ENCODE measurements at regions not wholly inside any gene's neighbourhood (a gene's known extent, or its start where the extent isn't known, plus 50 kb on each side); places are given as distances from the start of the nearest gene placed in this dataset.

DNA sequence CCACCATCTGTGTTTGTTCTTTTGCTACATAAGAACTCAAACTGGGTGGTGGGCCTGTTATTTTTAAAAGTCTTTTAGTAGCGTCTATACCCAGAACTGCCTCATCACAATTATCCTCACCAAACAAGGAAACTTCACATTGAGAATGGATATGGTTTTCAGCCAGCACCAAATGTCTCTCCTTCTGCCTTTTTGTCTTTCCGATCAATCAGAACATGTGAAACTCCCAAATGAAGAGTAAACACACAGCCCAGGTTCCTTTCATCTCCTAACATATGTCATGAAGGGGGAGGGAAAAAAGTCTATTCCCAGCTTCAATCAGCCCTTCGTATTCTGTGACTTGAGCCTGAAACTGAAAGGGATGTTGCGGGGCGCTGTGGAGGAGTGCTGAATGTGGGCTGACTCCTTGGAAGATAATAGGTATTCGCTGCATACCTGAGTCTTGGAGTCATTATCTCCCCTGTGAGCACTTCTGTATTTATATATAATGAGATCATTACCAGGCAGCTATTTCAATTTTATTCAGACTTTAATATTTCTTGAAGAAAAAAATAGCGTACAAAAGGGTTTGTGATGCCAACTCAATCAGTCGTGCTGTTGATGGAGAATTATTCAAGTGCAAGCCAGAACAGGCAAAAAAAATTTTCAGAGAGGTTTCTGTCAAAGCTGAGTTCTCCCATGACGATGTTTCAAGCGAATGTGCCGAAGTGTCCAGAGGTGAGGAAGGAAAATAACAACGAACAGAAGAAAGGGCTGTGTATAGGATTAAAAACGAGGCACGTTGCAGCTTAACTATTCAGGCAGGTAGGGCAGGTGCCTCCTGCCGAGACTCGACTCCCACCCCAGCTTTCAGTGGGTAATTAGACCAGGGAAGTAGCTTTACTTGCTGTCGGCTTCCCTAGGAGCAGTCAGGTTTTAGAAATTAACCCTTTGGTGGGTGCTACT is 163.9 kb upstream of the NOCT start:
- DNase-seq = peak; percentile 82

DNA sequence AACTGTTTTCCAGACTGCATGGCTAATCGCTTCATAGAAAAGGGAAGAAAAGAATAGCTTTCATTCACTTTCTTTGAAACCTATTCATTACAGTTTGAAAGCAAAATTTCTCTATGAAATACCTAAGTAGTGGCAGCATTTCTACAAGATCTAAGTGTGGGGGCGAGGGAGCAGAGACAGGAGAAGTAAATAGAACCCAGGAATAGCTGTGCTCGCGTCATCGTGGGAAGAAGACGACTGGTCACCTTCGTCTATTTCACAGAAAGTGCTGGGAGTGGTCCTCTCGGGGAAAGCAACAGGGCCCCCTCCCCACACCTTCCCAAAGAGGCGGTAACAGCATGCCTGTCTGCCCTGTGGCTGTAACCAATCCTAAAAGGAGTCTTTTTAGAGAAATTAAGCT is 169.9 kb upstream of the NOCT start:
- DNase-seq = no peak

DNA sequence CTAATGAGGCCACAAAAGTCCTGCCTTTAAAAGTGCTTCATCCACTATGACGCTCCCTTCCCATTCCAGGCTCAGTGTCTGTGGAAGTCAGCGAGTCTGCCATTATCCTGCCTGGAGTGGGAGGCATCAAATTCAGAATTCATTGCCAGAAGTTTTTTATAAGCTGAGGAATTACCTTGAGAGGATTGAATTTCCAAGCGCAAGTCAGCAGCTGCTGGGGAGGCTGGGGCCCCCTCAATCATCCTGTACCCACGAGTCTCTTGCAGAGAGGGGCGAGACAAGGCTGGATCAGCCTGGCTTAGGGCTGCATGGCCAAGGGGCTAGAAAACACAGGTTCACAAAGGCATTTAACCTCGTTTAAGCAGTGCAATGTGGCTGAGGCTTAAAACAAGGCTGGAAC is 170.5 kb upstream of the NOCT start:
- no peak for DNase-seq

DNA sequence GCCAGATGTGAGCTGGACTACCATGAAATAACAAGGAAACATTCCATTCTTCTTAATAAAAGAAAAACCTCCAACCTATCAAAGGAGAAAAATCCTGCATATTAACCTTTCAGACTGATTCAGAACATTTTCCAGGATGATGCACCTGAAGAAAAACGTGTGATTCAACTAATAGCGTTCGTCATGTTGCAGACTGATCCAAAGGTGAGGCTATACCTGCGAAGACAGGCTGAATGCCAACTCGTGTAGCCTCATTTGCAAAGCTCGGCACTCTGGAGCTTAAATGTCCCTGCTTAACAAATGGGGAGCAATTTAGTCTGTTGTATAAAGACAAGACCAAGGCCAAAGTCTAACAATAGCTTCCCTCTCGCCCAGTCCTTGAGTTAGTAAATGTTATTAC is 172.0 kb upstream of the NOCT start:
- no peak for DNase-seq

DNA sequence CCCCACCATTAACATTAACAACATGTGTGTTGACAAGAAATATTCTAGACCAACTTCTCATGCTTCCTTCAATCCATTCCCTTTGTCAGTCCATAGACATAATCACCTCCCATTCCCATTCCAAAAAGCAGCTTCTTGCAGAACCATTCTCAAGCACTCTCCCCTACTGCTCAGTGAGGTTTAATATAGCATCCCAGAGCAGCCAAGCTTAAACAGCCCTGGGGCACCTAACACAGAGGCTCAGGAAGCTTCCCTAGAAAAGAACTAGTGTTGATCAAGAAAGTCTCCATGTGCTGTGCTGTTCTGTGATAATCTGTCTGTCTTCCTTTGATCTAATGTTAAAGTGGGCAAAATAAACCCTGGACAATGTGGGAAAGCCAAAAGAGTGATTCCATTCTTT is 174.2 kb upstream of the NOCT start:
- DNase-seq = peak; percentile 32

DNA sequence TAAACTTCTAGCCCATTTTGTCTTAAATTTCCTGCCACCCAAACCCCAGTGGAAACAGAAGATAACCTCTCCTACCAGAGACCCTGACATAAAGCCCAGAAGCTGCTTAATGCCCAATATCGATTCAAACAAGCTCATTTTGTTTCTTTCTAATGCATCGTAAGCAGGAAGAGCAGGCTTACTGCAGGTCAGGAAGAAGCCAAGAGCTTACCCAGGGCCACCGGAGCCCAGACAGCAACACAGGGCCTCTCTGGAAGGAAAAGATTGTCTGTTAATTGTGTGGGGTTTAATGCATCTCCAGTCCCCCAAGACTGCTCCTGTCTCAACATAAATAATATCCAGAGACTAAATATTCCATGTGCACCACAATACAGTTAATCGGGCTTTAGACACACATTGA is 177.3 kb upstream of the NOCT start:
- DNase-seq = no peak

DNA sequence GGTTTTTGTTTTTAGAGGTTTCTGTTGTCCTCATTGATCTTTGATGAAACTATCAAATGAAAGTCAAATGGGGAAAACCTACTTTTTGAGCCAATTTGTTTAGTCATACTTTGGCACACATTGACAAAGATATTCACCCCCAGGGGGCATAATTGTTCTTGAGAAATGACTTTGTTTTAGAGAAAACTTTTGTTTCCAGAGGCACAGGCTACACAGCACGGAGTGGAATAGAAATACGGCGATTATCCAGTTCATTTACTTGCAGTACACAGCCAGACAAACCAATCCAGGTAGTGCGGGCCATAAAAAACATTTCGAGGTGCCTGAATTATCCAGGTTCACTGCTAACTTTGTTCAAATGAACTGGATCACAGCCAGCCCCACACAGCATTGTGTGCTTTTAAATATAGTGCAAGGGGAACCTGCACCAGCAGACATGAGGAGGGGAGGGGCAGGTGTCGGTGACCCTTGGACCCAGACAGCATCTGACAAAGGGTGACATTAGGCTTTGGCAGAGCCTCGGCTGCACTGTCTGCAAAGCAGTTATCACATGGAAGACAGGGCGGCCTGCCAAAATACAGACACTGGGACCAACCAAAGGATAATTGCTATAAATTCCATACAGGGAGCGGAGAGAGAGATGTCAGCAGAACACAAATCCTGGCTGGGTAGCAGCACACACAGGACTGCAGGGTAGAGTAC is 179.6 kb upstream of the NOCT start:
- peak; percentile 66 for DNase-seq

DNA sequence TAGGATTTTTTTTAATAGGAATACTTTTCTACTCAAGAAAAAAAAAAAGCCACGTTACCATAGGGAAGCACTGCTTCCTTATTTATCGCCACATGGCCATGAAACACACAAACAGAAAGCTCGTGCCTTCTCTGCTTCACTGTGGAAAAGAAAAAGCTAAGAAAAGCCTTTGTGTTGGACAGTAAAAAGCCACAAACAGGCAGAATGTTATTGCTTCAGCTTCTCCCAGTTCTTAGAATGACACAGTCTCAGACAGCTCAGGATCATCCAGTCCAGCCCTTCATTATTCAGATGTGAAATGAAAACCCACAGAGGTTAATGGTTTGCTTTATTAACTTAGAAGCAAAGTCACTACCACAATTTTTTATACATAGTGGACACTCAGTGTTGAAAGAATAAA is 181.6 kb upstream of the NOCT start:
- no peak for DNase-seq

DNA sequence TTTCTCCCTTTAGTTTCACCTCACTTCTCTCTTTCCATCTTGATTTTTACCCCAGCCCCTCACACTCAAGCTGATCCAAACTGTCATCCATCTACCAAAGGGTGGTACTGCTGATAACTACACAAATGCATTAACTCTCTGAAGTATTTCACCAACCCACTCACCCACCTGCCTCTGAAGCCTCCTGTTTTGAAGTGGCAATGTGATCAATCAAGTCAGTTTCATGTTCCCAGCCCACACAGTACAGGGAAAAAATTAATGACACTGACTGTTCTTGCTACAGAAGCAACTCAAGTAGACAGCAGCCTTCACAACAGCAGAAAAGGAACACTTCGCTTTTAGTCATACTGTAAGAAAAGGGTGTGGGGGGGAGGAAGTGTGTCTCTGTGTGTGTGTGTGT is 183.0 kb upstream of the NOCT start:
- no peak for DNase-seq

DNA sequence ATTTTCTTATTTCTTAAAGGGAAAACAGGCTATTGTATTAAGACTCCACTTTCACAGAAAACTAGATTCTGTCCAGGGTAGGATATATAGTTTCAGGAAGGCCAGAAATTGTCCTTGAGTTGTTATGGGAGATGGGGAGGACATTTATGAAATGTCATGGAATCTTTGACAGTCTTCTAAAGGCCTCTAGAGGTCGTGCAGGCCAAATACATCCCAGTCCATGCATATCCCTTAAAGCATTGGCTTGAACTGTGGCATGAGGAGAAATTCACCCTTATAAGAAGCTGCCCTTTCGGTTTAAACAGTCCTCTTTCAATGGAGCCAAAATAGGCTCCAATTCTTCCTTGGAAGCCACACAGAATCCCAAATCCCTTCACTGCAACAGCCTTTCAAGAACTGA is 183.6 kb upstream of the NOCT start:
- DNase-seq = peak; percentile 9

DNA sequence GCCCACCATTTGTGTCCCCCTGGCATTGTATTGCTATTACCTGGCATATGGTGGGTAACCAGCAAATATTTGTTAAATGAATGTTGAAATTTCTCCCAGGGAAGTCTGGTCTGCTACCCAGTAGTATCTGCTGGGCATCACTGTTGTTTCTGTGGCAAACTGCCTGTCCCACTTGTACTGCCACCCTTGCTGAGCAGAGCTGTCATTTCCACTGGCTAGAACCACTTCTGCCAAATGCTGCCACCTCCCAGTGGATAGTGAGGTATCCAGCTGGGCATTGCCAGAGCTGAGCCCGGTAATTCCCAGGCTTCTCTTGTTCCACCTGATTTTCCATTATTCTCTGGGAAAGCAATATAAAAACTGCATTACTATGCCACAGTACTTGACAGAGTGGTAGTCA is 186.7 kb upstream of the NOCT start:
- DNase-seq = no peak

DNA sequence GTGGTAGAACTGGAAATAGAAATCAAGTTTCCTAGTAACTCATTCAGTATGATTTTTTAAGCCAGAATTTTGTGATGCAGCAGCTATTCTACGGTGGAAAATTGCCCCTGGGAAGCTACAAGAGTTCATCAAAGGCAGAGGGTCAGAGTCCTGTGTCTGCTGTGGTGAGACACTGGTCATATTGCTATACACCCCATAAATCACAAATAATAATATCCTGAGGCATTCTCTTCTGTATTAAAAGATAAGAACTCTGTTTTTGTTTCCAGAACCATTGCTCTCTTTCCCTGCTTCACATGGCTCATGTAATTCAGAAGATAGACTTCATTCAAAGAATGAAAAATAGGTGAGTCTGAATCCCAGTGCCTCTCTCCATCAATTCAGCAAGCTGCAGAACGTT is 188.8 kb upstream of the NOCT start:
- no peak for DNase-seq

DNA sequence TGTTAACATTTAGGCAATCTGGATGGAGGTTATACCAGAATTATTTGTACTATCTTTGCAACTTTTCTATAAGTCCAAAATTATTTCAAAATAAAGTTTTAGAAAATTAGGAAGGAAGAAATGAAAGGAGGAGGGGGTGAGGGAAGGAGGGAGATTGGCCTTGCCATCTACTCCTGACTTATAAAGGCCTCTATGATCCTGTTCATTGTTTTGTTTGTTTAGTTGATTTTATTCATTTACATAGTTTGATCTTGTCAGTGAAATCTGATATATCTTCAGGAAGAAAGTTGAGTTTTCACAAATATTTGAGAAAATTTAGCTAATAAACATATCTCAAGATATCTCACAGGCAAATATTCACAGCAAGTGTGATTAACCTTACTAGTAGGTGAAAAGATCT is 189.3 kb upstream of the NOCT start:
- DNase-seq = no peak

DNA sequence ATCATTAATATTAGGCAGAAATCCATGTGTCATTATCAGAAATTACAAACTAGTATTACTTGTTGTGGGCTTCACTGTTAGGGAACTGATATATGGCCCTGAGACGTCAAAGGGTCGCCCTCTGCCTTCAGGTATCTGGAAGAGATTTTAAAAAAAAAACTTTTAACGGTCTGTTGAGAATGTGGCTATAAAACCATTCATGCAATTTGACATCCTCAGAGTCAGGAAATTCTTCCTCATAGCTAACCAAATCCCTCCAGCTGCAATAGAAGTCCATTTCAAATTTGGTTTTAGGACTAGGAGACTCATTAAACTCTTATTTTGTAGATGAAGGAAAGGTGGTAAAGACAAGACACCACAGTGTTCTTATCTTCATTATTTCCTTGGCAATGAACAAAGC is 194.2 kb upstream of the NOCT start:
- DNase-seq = no peak

DNA sequence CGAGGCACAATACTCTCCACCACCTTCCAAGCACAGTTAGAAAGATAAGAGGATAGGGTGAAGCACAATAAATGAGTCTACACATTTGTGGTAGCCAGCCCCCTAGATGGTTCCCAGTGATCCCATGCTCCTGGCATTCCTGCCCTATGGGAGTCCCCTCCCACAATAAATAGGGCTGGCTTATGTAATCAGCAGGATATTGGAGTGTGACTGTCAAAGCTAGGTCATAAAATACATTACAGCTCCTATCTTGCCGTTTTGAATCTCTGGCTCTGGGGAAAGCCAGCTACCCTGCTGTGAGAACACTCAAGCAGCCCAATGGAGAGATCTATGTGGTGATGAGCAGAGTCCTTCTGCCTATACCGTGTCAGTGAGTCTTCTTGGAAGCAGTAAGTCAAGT is 198.7 kb upstream of the NOCT start:
- peak; percentile 33 for DNase-seq

DNA sequence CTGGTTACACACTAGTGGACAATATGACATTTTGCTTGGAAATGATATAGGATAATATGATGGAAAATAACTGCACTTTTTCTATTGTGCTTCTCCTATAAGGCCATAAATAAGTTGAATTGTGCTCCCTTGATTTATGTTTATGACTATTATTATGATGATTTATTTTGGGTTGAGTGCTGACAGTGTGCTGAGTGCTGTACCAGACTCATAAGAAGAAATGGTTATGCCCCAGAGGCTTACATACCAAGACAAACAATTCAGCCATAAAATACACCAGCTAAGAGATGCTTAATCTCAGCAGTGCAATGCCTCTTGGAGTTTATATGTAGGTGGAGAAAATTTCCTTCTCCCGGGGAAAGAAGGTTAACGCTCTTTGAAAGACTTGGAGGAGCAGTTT is 199.8 kb upstream of the NOCT start:
- DNase-seq = no peak

DNA sequence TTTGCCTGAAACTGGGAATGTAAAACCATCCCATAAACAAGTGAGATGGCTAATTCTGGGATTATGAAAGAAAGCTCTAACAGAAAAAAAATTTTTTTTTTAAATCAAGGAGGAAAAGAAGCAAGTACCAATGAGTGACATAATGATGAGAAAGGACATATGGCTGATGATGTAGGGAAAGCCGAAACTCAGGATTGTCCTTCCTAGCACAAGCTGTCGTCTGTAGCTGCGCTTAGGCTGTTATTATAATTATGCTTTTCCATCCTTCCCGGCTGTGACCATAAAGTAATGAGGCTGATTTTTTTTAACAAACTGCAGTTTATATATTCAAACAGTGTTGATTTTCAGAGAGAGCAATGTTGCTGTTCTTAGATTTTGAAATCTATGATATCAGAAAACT is 209.8 kb upstream of the NOCT start:
- no peak for DNase-seq

DNA sequence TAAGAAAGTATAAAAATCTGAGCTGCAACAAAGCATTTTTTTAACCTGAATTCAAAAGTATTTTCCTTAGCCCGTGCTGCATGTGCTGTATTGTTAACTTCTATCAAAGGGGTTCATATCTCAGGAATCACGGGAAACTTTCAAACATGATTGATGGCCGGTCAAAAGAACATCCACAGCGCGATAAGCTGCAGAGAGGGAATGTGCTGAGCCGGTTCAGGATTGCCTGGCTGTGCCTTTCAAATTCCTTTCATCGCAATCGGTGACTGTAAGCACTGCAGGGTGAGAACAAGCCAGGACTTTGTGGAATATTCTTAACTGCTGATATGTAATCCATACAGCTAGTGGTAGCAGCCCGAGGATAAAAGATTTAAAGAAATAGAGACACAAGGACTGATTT is 210.9 kb upstream of the NOCT start:
- DNase-seq = no peak

DNA sequence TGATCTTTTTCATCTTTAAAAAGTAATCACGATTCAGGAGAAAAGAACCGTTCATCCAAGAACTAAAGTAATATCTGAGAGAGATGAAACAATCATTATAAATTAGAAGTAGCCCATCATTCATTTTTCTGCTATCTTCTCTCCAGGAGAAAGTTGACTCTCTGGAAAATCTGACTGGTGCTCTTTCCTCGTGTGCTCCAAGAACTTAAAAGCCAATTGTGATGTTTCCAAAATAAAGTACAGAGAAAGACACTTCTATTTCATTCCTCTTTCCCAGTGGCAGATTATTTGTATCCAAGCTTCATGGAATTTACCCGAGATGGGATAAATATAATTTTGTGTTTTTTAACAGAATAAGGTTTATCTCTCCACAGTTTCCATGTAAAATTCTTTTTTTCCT is 212.5 kb upstream of the NOCT start:
- no peak for DNase-seq

DNA sequence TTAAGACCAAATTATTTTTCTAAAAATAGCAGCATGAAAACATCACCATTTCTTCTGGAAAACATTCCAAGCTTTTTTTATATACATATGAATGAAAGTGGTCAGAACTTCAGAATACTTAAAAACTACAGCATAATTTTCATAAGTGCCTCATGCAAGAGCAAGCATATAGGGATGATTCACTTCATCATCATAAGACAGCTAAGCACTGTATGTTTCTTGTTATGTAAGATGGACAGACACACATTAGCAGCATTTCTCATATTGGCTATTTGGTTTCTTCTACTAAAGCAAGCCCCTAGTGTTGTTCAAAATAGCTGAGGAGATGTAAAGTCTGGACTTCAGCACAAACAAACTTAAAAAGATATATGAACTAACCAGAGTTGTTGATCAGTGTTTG is 213.1 kb upstream of the NOCT start:
- DNase-seq = no peak

DNA sequence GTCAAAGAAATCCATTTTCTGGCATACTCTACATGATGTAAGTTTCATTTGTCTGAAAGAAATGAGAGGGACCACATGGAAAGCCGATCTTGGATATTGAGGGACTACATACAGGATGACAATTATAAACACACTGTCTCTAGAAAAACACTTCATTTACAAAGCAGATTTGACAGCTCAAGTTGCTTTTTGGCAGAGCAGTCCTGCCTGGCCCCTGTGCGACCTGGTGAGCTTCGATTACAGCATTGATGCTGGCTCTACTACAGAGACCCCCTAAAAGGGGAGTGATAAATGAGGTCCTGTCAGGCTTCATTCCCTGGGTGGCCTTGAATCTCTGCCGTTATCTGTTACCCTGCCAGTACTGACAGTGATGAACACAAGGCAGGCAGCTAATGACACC is 215.2 kb upstream of the NOCT start:
- no peak for DNase-seq

DNA sequence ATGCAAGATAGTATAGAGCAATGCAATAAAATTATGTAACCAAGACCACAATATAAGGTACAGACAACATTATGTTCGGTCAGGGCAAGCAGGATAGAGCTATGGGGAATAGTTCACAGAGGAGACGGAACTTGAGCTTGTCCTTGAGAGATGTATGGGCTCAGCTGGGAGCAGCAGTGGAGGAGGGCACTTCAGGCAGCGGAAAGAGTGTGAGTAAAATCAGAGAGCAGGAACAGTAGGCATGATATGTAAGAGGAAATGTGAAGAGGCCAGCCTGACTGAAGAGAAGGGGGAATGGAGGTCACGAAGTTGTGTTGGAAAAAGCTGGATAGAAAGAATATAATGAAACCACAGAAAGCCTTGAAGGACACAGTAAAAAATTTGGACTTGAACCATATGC is 217.2 kb upstream of the NOCT start:
- no peak for DNase-seq

DNA sequence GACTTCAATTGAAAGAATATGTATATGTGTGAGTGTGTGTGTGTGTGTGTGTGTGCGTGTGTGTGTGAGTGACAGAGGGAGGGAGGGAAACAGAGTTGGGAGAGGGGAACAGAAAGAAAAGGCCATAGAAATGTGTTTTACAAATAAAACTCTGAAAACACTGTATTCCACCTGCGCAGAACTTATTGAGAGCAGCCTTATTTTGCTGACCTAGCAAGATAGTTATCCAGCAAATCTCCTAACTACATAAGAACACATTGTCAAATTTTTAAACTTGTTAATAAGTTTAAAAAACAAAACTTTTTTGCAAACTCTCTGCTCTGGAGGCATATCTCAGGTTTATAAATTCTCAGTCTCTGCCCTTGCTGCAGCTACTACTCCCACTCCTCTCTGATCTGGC is 217.9 kb upstream of the NOCT start:
- DNase-seq = no peak

DNA sequence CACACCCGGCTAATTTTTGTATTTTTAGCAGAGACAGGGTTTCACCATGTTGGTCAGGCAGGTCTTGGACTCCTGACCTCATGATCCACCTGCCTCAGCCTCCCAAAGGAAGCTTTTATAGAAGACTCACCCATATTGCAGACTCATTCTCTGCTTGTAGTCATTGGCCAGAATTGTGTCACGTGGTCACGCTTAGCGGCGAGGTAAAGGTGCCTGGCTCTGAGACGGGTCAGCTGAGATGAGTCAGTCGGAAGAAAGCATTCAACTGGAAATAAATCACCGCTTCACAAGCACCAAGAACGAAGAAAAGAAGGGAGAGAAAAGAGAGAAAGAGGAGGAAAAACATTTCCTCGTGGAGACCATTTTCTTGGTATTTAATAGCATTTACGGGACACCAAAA is 218.8 kb upstream of the NOCT start:
- no peak for DNase-seq

Measured in NCI-H146 (cell line).